MCF 10A (cell line): ENCODE measurements at regions not wholly inside any gene's neighbourhood (a gene's known extent, or its start where the extent isn't known, plus 50 kb on each side); places are given as distances from the start of the nearest gene placed in this dataset.

Experiments
- BruUV-seq: library from RNA; stranded (reverse); fragments of 400-500 nt; replicated peaks from 2 replicates; lab custom pipeline; 2021; lab: Mats Ljungman, UMichigan
- CTCF ChIA-PET: fragments of 300-600 bp; sonication (Branson Sonifier 250); formaldehyde crosslinking; extraction: SDS; loops from one replicate; lab custom pipeline; 2021; ENCODE audit warnings: antibody characterized with exemption, inconsistent platforms; lab: Yijun Ruan, JAX
- POLR2A ChIA-PET: fragments of 300-600, 350-650 bp; sonication (Branson Sonifier 250); formaldehyde crosslinking; extraction: SDS; loops from one replicate; lab custom pipeline; 2020; ENCODE audit warnings: antibody characterized with exemption, inconsistent platforms; lab: Yijun Ruan, JAX
- DNase-seq: peaks from one replicate; pipeline ENCODE4 v3.0.0-alpha.2; 2018; ENCODE audit not compliant: unreplicated experiment
- H3K27ac Mint-ChIP-seq: one replicate; pipeline ENCODE4 v1.8.0; 2022; ENCODE audit warnings: mild to moderate bottlenecking, low read depth, mixed read lengths; ENCODE audit not compliant: unreplicated experiment
- H3K27me3 Mint-ChIP-seq: one replicate; pipeline ENCODE4 v1.8.0; 2022; ENCODE audit warnings: mixed read lengths; ENCODE audit not compliant: insufficient read depth, unreplicated experiment
- H3K36me3 Mint-ChIP-seq: one replicate; pipeline ENCODE4 v1.8.0; 2022; ENCODE audit warnings: mild to moderate bottlenecking, moderate library complexity, mixed read lengths; ENCODE audit not compliant: insufficient read depth, unreplicated experiment
- H3K4me1 Mint-ChIP-seq: one replicate; pipeline ENCODE4 v1.8.0; 2022; ENCODE audit warnings: mixed read lengths; ENCODE audit not compliant: insufficient read depth, unreplicated experiment
- H3K4me3 Mint-ChIP-seq: one replicate; pipeline ENCODE4 v1.8.0; 2022; ENCODE audit warnings: mild to moderate bottlenecking, moderate library complexity, mixed read lengths; ENCODE audit not compliant: unreplicated experiment
- H3K9me3 Mint-ChIP-seq: one replicate; pipeline ENCODE4 v1.8.0; 2022; ENCODE audit warnings: mixed read lengths; ENCODE audit not compliant: unreplicated experiment
- intact Hi-C: fragments of 100-400 bp; cut with micrococcal nuclease; formaldehyde crosslinking; loops from 2 replicates; pipeline ENCODE4 v1.14.1; 2022
- TF ChIP-seq, protein P1 (sequence below): fragments of 200-600 bp; IDR thresholded peaks from one replicate; pipeline ENCODE4 v1.8.0; 2022; ENCODE audit warnings: antibody characterized with exemption, mild to moderate bottlenecking; ENCODE audit not compliant: unreplicated experiment

DNA sequence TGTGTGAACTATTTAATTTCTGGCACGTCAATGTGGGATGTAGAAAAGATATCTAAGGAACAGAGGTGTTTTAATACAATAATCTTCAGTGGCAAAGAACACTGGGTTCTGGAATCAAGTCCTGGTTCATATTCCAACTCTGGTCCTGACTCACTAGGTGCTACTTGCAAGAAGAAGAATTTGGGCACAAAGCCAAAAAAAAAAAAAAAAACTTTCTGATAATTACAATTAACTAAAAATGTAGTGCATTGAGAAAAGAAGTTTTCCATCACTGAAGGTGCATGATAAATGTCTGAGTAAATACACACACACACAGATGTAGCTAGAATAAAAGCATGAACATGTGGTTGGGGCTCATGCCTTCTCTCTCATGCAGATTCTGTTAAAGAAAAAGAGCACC is 424.4 kb upstream of the REG3G start:
- Mint-ChIP-seq H3K27ac (no peak overlapping the region), H3K9me3 (no peaks in the 10 kb centered on the region), H3K4me1 (no peaks in the 10 kb centered on the region), H3K36me3 (no peaks in the 10 kb centered on the region), H3K27me3 (no peaks in the 10 kb centered on the region), H3K4me3 (no peak overlapping the region)
- POLR2A ChIA-PET = no interaction called here
- peak; percentile 1 for DNase-seq
- TF ChIP-seq, protein P1, sequence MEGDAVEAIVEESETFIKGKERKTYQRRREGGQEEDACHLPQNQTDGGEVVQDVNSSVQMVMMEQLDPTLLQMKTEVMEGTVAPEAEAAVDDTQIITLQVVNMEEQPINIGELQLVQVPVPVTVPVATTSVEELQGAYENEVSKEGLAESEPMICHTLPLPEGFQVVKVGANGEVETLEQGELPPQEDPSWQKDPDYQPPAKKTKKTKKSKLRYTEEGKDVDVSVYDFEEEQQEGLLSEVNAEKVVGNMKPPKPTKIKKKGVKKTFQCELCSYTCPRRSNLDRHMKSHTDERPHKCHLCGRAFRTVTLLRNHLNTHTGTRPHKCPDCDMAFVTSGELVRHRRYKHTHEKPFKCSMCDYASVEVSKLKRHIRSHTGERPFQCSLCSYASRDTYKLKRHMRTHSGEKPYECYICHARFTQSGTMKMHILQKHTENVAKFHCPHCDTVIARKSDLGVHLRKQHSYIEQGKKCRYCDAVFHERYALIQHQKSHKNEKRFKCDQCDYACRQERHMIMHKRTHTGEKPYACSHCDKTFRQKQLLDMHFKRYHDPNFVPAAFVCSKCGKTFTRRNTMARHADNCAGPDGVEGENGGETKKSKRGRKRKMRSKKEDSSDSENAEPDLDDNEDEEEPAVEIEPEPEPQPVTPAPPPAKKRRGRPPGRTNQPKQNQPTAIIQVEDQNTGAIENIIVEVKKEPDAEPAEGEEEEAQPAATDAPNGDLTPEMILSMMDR = no peak
- intact Hi-C loops = no loop called here
- CTCF ChIA-PET = no interaction called here
- BruUV-seq = no TSS peak

DNA sequence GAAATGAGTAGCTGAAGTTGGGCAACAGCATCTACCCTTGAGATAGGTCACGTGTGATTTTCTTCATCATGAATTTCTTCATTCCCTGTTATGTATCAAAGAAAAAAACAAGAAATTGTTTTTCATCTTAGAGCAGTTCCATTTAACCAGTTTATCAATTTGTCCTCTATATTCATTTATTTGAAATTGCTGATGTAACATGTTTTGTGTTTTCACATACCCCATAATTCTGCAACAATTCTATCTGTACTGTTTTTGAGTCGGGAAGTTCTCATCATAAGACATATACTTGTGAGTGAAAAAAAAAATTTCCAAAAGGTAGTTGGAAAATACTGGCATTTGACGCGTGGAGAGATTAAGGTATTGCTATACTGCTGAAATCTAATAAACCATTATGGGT is 422.6 kb upstream of the REG3G start:
- BruUV-seq = no TSS peak
- H3K27ac Mint-ChIP-seq = no peak overlapping the region
- ChIA-PET POLR2A (no interaction called here), CTCF (interaction anchor here (0.6 to 1.3 kb wide), 2 partner anchors 62 to 814 kb away, joined by 4 to 5 read pairs; no protein-coding TSS in a partner anchor)
- TF ChIP-seq, protein P1 = no peak
- H3K27me3 Mint-ChIP-seq = peaks cover 5% of the 10 kb centered on the region
- H3K9me3 Mint-ChIP-seq = no peaks in the 10 kb centered on the region
- DNase-seq = no peak
- intact Hi-C loops = no loop called here
- no peak overlapping the region for H3K4me3 Mint-ChIP-seq
- no peaks in the 10 kb centered on the region for H3K36me3 Mint-ChIP-seq
- no peaks in the 10 kb centered on the region for H3K4me1 Mint-ChIP-seq

DNA sequence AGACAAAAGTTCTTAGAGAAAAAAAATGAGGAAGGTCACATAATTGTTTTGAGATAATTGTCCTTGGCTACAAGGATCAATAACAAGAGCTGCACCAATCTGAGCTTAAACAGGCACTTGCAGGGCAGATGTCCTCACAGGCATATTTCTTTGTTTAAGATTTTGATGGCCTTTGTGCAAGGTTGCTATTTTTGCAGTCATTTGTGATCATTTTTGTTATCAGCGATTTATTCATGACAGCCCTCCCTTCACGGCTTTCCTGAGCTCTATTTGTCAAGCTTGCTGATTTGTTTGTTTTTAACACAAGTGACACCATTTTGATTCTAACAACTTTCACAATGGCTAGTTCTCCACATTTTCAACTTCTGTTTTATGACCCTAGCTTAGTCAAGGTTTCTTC is 418.6 kb upstream of the REG3G start:
- Mint-ChIP-seq H3K36me3 (no peaks in the 10 kb centered on the region), H3K4me1 (no peaks in the 10 kb centered on the region), H3K4me3 (no peak overlapping the region), H3K27ac (no peak overlapping the region), H3K9me3 (no peaks in the 10 kb centered on the region), H3K27me3 (peaks cover 36% of the 10 kb centered on the region)
- no TSS peak for BruUV-seq
- CTCF ChIA-PET = no interaction called here
- POLR2A ChIA-PET = no interaction called here
- TF ChIP-seq, protein P1 = no peak
- no peak for DNase-seq
- intact Hi-C loops = no loop called here

DNA sequence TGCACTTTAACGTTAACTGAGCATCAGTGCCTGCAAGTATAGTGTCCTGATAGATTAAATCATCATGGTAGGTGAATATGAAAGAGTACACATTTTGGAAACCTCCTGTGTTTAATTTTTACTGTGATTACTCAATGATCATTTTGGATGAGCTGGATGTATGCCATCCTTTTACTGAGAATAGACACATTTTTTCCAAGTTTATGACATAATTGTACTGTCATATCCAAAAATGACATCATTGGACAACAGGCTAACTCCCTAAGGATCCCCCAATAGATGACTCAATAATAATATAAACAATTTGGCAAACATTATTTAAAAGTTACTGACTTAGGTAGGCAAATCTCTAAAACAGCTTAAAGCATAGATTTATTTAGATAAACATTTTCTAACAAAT is 410.8 kb upstream of the REG3G start:
- no peak overlapping the region for H3K27ac Mint-ChIP-seq
- intact Hi-C loops = no loop called here
- BruUV-seq = no TSS peak
- no peaks in the 10 kb centered on the region for H3K9me3 Mint-ChIP-seq
- ChIA-PET CTCF (no interaction called here), POLR2A (no interaction called here)
- no peak overlapping the region for H3K4me3 Mint-ChIP-seq
- DNase-seq = no peak
- peaks cover 6% of the 10 kb centered on the region for H3K36me3 Mint-ChIP-seq
- TF ChIP-seq, protein P1 = no peak
- H3K4me1 Mint-ChIP-seq = no peaks in the 10 kb centered on the region
- H3K27me3 Mint-ChIP-seq = peaks cover 12% of the 10 kb centered on the region
